ENCODE measurements at regions not wholly inside any gene's neighbourhood (a gene's known extent, or its start where the extent isn't known, plus 50 kb on each side); places are given as distances from the start of the nearest gene placed in this dataset.
"Not testable (repeated sequence)": the region's sequence is repeated elsewhere in the genome, so short reads cannot be mapped to it uniquely, and the experiment has no call there.

DNA sequence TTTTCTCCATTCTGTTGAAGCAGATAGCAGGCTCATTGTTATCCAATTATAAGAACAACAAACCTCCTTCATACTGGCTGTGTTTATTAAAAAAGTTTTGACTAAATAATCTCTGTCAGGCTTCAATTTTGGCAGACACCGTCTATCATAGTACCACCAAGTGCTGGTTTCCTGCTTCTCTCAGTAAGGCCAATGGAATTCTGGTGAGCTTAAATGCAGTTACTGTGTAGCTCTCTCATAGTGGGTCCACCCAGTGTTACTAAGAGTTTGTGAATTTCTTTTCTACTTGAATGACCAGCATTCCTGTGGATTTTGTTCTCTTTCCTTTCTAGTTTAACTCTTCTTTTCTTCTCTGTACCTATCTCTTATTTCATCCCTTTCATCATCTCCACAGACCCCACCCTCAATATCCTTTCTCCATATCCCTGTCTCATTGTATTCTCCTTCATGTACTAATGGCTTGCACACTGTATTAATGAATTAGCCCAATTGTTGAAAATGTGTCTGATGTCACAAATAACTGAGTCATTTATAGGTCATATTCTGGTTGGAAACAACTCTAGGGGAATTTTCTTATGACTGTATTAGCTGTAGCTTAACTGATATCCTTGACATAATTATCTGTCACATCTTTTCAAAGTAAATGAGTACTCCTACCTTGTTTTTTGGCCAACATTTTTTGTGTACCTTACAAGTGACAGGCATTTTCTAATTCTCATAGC lies 372.1 kb downstream of the FAT3 start:
- no peak for DNase-seq (ENCODE audit: low spot score)
- TF ChIP-seq, protein P1, sequence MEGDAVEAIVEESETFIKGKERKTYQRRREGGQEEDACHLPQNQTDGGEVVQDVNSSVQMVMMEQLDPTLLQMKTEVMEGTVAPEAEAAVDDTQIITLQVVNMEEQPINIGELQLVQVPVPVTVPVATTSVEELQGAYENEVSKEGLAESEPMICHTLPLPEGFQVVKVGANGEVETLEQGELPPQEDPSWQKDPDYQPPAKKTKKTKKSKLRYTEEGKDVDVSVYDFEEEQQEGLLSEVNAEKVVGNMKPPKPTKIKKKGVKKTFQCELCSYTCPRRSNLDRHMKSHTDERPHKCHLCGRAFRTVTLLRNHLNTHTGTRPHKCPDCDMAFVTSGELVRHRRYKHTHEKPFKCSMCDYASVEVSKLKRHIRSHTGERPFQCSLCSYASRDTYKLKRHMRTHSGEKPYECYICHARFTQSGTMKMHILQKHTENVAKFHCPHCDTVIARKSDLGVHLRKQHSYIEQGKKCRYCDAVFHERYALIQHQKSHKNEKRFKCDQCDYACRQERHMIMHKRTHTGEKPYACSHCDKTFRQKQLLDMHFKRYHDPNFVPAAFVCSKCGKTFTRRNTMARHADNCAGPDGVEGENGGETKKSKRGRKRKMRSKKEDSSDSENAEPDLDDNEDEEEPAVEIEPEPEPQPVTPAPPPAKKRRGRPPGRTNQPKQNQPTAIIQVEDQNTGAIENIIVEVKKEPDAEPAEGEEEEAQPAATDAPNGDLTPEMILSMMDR (IDR thresholded peaks at IDR 0.05; ENCODE audit: borderline replicate concordance, control extremely low read depth, extremely low read depth, insufficient read depth, missing control alignments): no peak
- in situ Hi-C loops (cut with MboI; ENCODE audit: low sequenced_read_pairs, unreplicated experiment): no loop called here

DNA sequence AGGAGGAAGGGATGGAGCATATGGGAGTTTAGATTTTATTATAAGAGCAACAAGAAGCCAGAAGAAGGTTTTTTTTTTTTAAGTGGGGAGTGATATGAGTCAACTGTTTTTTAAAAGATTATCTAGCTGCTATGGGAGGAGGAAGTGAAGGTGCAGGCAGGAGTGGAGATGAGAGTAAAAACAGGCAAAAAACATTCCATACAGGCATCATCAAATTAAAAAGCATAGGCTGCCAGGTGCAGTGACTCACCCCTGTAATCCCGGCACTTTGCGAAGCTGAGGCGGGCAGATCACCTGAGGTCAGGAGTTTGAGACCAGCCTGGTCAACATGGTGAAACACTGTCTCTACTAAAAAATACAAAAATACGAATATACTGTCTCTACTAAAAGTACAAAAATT lies 368.4 kb upstream of the MTNR1B start:
- in situ Hi-C loops (cut with MboI; ENCODE audit: low sequenced_read_pairs, unreplicated experiment): no loop called here
- DNase-seq (ENCODE audit: low spot score): no peak
- TF ChIP-seq, protein P1 (IDR thresholded peaks at IDR 0.05; ENCODE audit: borderline replicate concordance, control extremely low read depth, extremely low read depth, insufficient read depth, missing control alignments): no peak

DNA sequence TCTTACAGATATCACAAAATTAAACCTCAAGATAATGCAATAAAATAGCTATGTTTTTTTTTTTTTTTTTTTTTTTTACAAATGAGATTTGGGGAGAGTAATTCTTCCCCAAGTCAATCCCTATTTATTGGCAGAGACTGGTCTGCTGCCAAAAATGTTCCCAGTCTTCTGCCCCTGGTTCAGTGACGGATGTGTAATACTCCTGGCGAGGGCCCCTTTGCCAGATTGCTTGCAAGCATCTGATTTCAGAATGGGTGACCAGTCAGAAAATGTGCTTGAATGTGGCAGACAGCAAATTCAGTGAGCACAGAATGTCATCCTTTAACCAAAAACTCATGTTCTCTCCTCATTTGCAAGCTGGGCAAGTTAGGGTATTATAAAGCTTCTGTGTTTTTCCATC lies 363.8 kb upstream of the MTNR1B start:
- no peak for DNase-seq (ENCODE audit: low spot score)
- in situ Hi-C loops (cut with MboI; ENCODE audit: low sequenced_read_pairs, unreplicated experiment): no loop called here
- TF ChIP-seq, protein P1 (IDR thresholded peaks at IDR 0.05; ENCODE audit: borderline replicate concordance, control extremely low read depth, extremely low read depth, insufficient read depth, missing control alignments): no peak

DNA sequence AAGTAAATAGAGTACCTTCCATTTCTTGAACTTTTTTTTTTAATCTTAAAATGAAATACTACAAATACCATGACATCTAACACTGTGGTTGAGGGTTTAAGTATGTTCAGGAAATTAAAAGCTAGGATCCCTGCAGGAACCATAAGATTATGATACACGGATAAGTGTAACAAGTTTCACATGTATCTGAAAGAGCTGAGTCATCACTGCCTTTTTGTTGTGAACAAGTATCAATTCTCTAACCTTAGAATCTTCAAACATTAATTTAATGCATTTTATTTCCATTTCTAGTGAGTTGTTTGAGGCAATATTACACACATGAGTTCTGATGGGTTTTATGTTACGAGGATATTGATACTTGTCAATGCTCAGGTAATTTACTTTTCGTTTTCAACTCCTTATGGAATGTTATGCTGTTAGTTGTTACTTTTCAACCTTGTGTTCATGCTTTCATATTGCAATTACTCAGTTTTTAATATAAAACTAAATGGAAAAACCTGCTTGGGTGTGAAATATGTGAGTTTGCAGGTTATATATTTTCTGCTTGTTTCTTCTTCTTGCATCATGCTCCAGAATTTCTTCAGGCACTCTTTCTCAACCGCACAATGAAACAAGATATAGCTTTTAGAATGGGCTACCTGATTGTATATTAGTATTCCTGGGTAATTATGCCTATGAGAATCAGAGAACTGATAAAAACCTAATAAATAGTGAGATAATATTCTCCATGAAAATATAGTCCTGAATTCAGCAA lies 361.3 kb upstream of the MTNR1B start:
- in situ Hi-C loops (cut with MboI; ENCODE audit: low sequenced_read_pairs, unreplicated experiment): no loop called here
- TF ChIP-seq, protein P1 (IDR thresholded peaks at IDR 0.05; ENCODE audit: borderline replicate concordance, control extremely low read depth, extremely low read depth, insufficient read depth, missing control alignments): no peak
- DNase-seq (ENCODE audit: low spot score): no peak

DNA sequence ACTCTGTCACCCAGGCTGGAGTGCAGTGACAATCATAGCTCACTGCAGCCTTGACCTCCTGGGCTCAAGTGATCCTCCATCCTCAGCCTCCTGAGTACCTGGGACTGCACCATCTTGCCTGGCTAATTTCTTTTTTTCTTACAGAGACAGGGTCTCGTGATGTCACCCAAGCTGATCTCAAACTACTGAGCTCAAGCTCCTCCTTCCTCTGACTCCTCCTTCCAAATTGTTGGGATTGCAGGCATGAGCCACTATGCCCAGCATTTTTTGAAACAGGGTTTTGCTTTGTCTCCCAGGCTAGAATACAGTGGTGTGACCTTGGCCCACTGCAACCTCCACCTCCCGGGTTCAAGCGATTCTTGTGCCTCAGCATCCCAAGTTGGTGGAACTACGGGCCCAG lies 358.3 kb upstream of the MTNR1B start:
- DNase-seq (ENCODE audit: low spot score): no peak
- TF ChIP-seq, protein P1 (IDR thresholded peaks at IDR 0.05; ENCODE audit: borderline replicate concordance, control extremely low read depth, extremely low read depth, insufficient read depth, missing control alignments): no peak
- in situ Hi-C loops (cut with MboI; ENCODE audit: low sequenced_read_pairs, unreplicated experiment): no loop called here

DNA sequence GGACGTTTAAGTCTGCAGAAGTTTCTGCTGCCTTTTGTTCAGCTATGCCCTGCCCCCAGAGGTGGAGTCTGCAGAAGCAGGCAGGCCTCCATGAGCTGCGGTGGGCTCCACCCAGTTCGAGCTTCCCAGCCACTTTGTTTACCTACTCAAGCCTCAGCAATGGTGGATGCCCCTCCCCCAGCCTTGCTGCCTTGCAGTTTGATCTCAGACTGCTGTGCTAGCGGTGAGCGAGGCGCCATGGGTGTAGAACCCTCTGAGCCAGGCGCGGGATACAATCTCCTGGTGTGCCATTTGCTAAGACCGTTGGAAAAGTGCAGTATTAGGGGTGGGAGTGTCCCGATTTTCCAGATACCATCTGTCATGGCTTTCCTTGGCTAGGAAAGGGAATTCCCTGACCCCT lies 351.4 kb upstream of the MTNR1B start:
- in situ Hi-C loops (cut with MboI; ENCODE audit: low sequenced_read_pairs, unreplicated experiment): not testable (repeated sequence)

DNA sequence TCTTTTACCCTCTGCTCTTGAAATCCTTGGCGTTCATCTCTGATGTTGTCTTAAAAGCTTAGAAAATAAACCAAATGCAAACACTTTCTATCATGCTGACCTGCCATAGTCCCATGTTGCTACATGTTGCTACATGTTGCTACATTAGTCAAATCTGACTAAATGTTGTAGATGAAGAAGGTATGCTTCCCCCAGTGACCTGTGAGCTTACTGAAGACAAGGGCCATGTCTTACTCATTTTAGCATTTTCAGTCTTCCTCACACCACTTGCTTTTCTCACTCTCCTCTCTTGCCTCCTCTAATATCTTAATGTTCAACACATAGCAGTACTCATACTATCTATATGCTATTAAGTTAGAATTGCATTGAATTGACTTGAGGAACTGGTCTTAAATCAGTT lies 346.4 kb upstream of the MTNR1B start:
- DNase-seq (ENCODE audit: low spot score): no peak
- TF ChIP-seq, protein P1 (IDR thresholded peaks at IDR 0.05; ENCODE audit: borderline replicate concordance, control extremely low read depth, extremely low read depth, insufficient read depth, missing control alignments): no peak
- in situ Hi-C loops (cut with MboI; ENCODE audit: low sequenced_read_pairs, unreplicated experiment): no loop called here

More for the DNA sequence above, 351.4 kb upstream of the MTNR1B start:
- DNase-seq (ENCODE audit: low spot score): not testable (repeated sequence)
